Fibroblast of lung (primary cell): ENCODE measurements at regions not wholly inside any gene's neighbourhood (a gene's known extent, or its start where the extent isn't known, plus 50 kb on each side); places are given as distances from the start of the nearest gene placed in this dataset.

ENCODE experiments used
- CTCF ChIP-seq, 2 donors: IDR thresholded peaks in 1 of 2; conservative IDR thresholded peaks in 1 of 2; 1 replicate in 1 of 2; 2 replicates in 1 of 2; pipeline ENCODE4 v1.5.1; 2011 to 2012; ENCODE audit warnings: low read length in 2 of 2, control low read depth in 1 of 2, inconsistent platforms in 1 of 2, low read depth in 1 of 2, mild to moderate bottlenecking in 1 of 2
- EZH2 ChIP-seq: IDR thresholded peaks from 2 replicates; pipeline ENCODE4 v1.5.1; 2012; ENCODE audit warnings: low read length, control low read depth, mild to moderate bottlenecking; ENCODE audit errors: missing control alignments

- TF ChIP-seq CTCF (conservative IDR thresholded peaks at IDR 0.05 in 1 of 2, IDR thresholded peaks at IDR 0.05 in 1 of 2; ENCODE audit: low read depth in 1 of 2, low read length in 2 of 2) = no peak
- TF ChIP-seq EZH2 = no peak
These were observed 434.0 kb upstream of the BTBD3 start for GRCh38 chr20:11483697-11484096.
